Stimulated activated CD4-positive, alpha-beta T cell treated with anti-CD3 and anti-CD28 coated beads, TNF-alpha, amount 100 ng/mL, for 48 hours (primary cell): ENCODE measurements at regions not wholly inside any gene's neighbourhood (a gene's known extent, or its start where the extent isn't known, plus 50 kb on each side); places are given as distances from the start of the nearest gene placed in this dataset.

Experiments used
- DNase-seq, 3 donors: peaks; one replicate each; pipeline ENCODE4 v3.0.0-alpha.2; 2020; ENCODE audit warnings: low read depth in 3 of 3

DNA sequence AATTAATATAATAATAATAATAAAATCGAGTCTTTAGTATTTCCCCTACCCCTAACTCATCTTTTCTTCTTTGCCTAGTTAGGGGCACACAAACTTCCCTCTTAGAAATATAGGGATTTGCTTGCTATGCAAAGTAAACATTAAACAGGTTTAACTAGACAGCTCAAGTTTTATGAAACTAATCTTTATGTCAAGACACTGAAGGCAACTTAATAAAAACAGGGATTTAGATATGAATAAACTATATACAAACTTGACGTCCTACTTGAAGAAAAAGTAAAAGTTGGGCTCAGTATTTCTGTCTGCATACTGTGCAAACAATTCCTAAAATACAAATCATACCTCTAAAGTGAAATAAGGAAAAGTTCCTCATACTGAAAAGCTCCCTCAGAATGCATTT is 52.1 kb upstream of the CAV2 start:
- DNase-seq = no peak

DNA sequence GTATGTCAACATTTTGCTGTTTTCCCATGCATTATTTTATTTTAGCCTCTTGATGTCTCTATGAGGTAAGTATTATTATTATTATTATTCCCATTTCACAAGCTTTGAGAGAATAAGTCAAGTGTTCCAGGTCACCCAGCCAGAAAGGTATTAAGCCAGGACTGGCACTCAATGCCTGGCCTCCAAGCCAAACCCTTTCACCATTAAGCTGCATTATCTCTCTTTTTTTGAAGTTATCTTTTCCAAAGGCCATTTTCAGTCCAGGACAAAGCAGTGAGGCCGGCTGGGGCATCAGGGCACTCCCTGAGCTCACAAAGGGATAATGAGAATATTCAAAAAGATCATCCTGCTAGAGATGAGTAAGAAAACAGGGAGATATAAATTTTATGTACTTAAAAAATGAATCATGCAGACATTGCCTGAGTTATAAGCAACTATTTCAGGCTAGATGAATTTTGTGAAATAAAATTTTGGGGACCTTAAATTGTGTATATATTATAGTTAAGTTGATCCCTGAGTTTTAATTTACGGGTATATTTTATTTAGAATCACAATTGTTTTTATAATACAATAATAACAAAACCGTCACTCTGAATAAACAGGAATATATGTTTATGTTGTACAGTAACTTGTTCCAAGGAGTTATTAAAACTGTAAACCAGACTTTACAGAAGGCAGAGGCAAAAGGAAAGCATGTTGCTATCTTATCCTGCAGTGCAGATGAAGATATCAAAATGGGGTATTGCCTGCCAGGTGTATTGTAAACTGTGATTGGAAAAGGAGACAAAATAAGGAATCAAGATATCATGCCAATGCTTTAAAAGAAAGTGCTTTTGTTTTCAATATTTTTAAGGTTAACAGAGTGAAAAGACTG is 51.3 kb upstream of the CAV2 start:
- DNase-seq = no peak

DNA sequence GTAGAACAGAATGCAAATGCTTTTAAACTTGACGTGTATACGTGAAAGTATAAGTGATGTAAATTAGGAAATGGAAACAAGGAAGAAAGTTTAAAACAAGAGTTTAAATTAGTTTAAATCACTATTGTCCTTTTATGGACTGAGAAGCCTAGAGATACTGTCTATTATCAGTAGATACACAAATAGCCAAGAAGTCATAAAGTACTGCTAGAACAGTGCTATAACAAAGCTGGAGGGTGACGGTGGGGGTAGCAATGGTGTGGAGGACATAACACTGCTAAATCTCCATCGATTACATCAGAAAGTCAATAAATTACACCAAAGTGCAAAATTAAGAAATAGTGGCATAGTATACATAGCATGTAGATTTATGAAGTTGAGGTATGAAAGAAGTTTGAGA is 50.1 kb upstream of the CAV2 start:
- DNase-seq = no peak
